ENCODE measurements at regions not wholly inside any gene's neighbourhood (a gene's known extent, or its start where the extent isn't known, plus 50 kb on each side); places are given as distances from the start of the nearest gene placed in this dataset.

DNA sequence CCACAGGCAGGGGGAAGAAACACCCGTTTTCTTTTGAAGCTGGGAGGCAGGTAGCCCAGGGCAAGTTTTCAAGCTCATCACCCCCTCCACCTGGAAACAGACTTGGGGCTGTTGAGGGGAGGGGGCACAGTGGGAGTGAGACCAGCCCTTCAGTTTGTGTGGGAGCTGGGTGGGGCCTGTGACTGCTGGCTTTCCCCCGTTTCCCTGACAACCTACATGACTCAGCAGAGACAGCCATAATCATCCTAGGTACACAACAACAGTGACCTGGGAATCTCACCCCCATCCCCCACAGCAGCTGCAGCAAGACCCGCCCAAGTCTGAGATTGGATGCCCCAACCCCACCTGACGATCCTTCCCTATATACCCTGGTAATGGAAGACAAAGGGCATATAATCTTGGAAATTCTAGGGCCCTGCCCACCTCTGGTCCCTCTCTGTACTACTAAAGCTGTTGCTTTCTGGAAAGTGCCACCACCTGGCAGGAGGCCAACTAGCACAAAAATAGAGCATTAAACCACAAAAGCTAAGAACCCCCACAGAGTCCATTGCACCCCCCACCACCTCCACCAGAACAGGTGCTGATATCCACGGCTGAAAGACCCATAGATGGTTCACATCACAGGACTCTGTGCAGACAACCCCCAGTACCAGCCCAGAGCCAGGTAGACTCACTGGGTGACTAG, 422.2 kb upstream of the SGO1 start:
- TF ChIP-seq, protein P1, sequence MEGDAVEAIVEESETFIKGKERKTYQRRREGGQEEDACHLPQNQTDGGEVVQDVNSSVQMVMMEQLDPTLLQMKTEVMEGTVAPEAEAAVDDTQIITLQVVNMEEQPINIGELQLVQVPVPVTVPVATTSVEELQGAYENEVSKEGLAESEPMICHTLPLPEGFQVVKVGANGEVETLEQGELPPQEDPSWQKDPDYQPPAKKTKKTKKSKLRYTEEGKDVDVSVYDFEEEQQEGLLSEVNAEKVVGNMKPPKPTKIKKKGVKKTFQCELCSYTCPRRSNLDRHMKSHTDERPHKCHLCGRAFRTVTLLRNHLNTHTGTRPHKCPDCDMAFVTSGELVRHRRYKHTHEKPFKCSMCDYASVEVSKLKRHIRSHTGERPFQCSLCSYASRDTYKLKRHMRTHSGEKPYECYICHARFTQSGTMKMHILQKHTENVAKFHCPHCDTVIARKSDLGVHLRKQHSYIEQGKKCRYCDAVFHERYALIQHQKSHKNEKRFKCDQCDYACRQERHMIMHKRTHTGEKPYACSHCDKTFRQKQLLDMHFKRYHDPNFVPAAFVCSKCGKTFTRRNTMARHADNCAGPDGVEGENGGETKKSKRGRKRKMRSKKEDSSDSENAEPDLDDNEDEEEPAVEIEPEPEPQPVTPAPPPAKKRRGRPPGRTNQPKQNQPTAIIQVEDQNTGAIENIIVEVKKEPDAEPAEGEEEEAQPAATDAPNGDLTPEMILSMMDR (IDR thresholded peaks at IDR 0.05; ENCODE audit: insufficient read depth, low read length, poor library complexity, severe bottlenecking): no peak
- H3K36me3 ChIP-seq (ENCODE audit: control insufficient read depth, insufficient read depth, low read length): no peaks in the 10 kb centered on the region
- no peak overlapping the region for H3K4me3 ChIP-seq (ENCODE audit: low read depth, low read length)
- DNase-seq (ENCODE audit: low read depth): no peak
- no peaks in the 10 kb centered on the region for H3K27me3 ChIP-seq (ENCODE audit: control insufficient read depth, insufficient read depth, low read length)

DNA sequence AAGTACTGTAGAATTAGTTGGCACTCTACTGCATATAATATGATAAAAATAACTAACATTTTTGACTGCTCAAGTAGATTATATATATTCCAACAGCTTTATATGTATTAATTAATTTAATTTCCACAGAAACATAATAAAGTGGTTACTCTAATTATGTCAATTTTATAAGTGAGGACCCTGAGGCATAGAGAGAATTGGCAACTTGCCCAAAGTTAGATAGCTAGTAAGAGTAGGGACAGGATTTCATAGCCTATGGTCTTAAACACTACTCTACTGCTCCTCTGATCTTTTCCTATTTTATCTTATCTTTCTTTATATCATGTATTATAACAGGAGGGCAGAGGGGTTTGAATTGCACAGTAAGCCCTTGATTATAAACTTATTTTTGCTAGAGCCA, 418.7 kb upstream of the SGO1 start:
- TF ChIP-seq, protein P1 (IDR thresholded peaks at IDR 0.05; ENCODE audit: insufficient read depth, low read length, poor library complexity, severe bottlenecking): no peak
- H3K4me3 ChIP-seq (ENCODE audit: low read depth, low read length): no peak overlapping the region
- no peaks in the 10 kb centered on the region for H3K36me3 ChIP-seq (ENCODE audit: control insufficient read depth, insufficient read depth, low read length)
- DNase-seq (ENCODE audit: low read depth): no peak
- no peaks in the 10 kb centered on the region for H3K27me3 ChIP-seq (ENCODE audit: control insufficient read depth, insufficient read depth, low read length)

DNA sequence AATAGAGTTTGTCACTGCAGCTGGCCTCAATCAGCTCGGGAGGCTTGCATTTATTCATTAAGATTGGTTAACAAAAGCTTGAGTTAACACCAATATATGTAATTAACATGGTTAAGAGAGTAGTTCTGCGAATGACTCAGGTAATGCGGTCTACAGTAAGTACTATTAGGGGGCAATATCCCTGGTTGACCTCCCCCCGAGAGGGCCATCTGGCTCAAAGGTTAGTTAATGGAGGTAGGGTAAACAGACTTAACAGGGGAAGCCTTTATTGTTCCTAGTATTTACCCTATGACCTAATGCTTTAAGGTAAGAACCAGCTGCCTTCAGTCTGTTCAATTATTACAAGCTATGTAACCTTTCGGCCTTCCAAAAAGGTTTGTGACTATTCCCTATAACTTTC, 403.3 kb upstream of the SGO1 start:
- Histone ChIP-seq H3K36me3 (ENCODE audit: control insufficient read depth, insufficient read depth, low read length) (no peaks in the 10 kb centered on the region), H3K4me3 (ENCODE audit: low read depth, low read length) (no peak overlapping the region), H3K27me3 (ENCODE audit: control insufficient read depth, insufficient read depth, low read length) (no peaks in the 10 kb centered on the region)
- no peak for DNase-seq (ENCODE audit: low read depth)
- TF ChIP-seq, protein P1 (IDR thresholded peaks at IDR 0.05; ENCODE audit: insufficient read depth, low read length, poor library complexity, severe bottlenecking): no peak

DNA sequence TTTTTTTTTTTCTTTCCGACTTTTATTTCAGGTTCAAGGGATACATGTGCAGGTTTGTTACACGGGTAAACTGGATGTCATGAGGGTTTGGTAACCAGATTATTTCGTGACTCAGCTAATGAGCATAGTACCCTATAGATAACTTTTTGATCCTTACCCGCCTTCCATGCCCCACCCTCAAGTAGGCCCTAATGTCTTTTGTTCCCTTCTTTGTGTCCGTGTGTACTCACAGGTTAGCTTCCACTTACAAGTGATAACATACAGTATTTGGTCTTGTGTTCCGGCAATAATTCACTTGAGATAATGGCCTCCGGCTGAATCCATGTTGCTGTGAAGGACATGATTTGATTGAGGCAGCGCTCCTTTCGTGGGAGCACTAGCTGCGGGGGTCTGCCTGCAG, 402.8 kb upstream of the SGO1 start:
- Histone ChIP-seq H3K36me3 (ENCODE audit: control insufficient read depth, insufficient read depth, low read length) (no peaks in the 10 kb centered on the region), H3K4me3 (ENCODE audit: low read depth, low read length) (no peak overlapping the region), H3K27me3 (ENCODE audit: control insufficient read depth, insufficient read depth, low read length) (no peaks in the 10 kb centered on the region)
- DNase-seq (ENCODE audit: low read depth): no peak
- TF ChIP-seq, protein P1 (IDR thresholded peaks at IDR 0.05; ENCODE audit: insufficient read depth, low read length, poor library complexity, severe bottlenecking): no peak

DNA sequence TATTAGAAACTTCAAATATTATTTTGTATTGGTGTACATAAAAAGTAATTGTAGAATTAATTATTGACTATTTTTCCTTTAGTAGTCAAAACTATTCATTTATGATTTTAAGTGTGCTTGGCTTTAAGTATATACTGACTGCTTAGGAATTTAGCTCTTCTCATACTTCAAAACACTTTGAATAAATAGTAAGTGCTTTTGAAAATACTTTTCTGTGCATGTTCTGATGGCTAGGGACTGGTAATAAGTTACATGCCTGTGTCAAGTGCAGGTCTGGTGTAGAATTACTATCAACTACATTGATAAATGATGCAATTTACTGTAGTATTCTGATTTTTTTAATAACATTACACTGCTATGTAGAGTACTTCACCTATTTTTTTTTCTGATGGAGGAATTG, 397.6 kb upstream of the SGO1 start:
- TF ChIP-seq, protein P1 (IDR thresholded peaks at IDR 0.05; ENCODE audit: insufficient read depth, low read length, poor library complexity, severe bottlenecking): no peak
- H3K27me3 ChIP-seq (ENCODE audit: control insufficient read depth, insufficient read depth, low read length): no peaks in the 10 kb centered on the region
- no peak overlapping the region for H3K4me3 ChIP-seq (ENCODE audit: low read depth, low read length)
- DNase-seq (ENCODE audit: low read depth): no peak
- H3K36me3 ChIP-seq (ENCODE audit: control insufficient read depth, insufficient read depth, low read length): no peaks in the 10 kb centered on the region

DNA sequence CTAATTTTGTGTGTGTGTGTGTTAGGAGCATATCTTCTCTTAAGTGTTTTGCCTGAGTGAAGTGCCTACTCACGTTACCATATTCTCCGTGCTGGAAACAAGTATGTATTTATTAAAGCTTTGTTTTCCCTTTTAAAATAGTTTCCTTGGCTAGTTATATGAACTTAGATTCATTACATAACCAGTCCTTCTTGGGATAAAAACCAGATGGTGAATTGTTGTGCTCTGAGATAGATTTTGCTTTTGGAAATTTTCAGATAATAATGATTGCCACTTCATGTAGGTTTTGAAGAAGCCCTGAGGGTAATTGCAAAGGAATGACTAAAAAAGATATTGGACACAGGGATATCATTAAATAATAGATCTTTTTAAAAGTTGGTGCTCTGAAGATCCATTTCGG, 390.2 kb upstream of the SGO1 start:
- TF ChIP-seq, protein P1 (IDR thresholded peaks at IDR 0.05; ENCODE audit: insufficient read depth, low read length, poor library complexity, severe bottlenecking): no peak
- no peaks in the 10 kb centered on the region for H3K36me3 ChIP-seq (ENCODE audit: control insufficient read depth, insufficient read depth, low read length)
- DNase-seq (ENCODE audit: low read depth): no peak
- H3K27me3 ChIP-seq (ENCODE audit: control insufficient read depth, insufficient read depth, low read length): no peaks in the 10 kb centered on the region
- H3K4me3 ChIP-seq (ENCODE audit: low read depth, low read length): no peak overlapping the region
